Activated T-cell treated with anti-CD3 and anti-CD28 coated beads, Interleukin-2, amount 50 U/mL, for 24 hours (primary cell): ENCODE measurements at regions not wholly inside any gene's neighbourhood (a gene's known extent, or its start where the extent isn't known, plus 50 kb on each side); places are given as distances from the start of the nearest gene placed in this dataset.

Experiments
- DNase-seq: peaks from one replicate; pipeline ENCODE4 v3.0.0-alpha.2; 2020
- H3K27ac Mint-ChIP-seq: 2 replicates; pipeline ENCODE4 v1.8.0; 2020; ENCODE audit warnings: mild to moderate bottlenecking, mixed read lengths
- H3K27me3 Mint-ChIP-seq: 2 replicates; pipeline ENCODE4 v1.8.0; 2020; ENCODE audit warnings: mixed read lengths
- H3K36me3 Mint-ChIP-seq: 2 replicates; pipeline ENCODE4 v1.8.0; 2020; ENCODE audit warnings: low read depth, mixed read lengths
- H3K4me1 Mint-ChIP-seq: 2 replicates; pipeline ENCODE4 v1.8.0; 2020; ENCODE audit warnings: low read depth, mixed read lengths
- H3K4me3 Mint-ChIP-seq: 2 replicates; pipeline ENCODE4 v1.8.0; 2020; ENCODE audit warnings: mild to moderate bottlenecking, moderate library complexity, mixed read lengths
- H3K9me3 Mint-ChIP-seq: 2 replicates; pipeline ENCODE4 v1.8.0; 2020; ENCODE audit warnings: mixed read lengths

GRCh38 chr14:85291731-85292130, 238.2 kb upstream of the FLRT2 start:
- DNase-seq: no peak
- Mint-ChIP-seq H3K4me3 (no peak overlapping the region), H3K4me1 (no peaks in the 10 kb centered on the region), H3K27ac (no peak overlapping the region), H3K9me3 (peaks cover 14% of the 10 kb centered on the region), H3K27me3 (no peaks in the 10 kb centered on the region), H3K36me3 (no peaks in the 10 kb centered on the region)

GRCh38 chr14:85293612-85294234, 236.2 kb upstream of the FLRT2 start:
- no peaks in the 10 kb centered on the region for H3K4me1 Mint-ChIP-seq
- H3K36me3 Mint-ChIP-seq: no peaks in the 10 kb centered on the region
- H3K4me3 Mint-ChIP-seq: no peak overlapping the region
- DNase-seq: no peak
- no peaks in the 10 kb centered on the region for H3K27me3 Mint-ChIP-seq
- H3K9me3 Mint-ChIP-seq: peaks cover 15% of the 10 kb centered on the region
- no peak overlapping the region for H3K27ac Mint-ChIP-seq

DNA sequence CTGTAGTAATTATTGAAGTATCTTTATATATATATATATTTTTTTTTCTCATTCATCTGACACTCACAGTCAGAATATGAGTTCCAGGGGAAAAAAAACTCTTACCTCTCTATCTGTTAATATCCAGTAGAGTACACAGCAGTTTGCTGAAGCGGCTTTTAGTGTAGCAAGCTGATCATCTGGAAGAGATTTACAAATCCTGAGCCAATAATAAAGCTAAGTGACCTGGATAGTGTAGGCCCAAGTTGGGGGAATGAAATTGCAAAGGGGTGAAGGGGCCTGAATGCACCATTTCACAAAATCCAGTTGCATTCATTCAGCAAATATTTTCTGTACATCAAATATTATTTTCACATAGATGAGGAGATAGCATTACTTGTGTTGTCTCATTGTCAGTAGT, 234.6 kb upstream of the FLRT2 start:
- Mint-ChIP-seq H3K27me3 (no peaks in the 10 kb centered on the region), H3K4me1 (no peaks in the 10 kb centered on the region), H3K9me3 (peaks cover 21% of the 10 kb centered on the region), H3K4me3 (no peak overlapping the region), H3K36me3 (no peaks in the 10 kb centered on the region), H3K27ac (no peak overlapping the region)
- no peak for DNase-seq

- no peak for DNase-seq
- Mint-ChIP-seq H3K36me3 (no peaks in the 10 kb centered on the region), H3K9me3 (peaks cover 22% of the 10 kb centered on the region), H3K27me3 (no peaks in the 10 kb centered on the region), H3K4me1 (no peaks in the 10 kb centered on the region), H3K4me3 (no peak overlapping the region), H3K27ac (no peak overlapping the region)
Observed at GRCh38 chr14:85296456-85297210, 233.3 kb upstream of the FLRT2 start.

- no peak for DNase-seq
- Mint-ChIP-seq H3K9me3 (peaks cover 24% of the 10 kb centered on the region), H3K4me1 (no peaks in the 10 kb centered on the region), H3K36me3 (no peaks in the 10 kb centered on the region), H3K27ac (no peak overlapping the region), H3K27me3 (no peaks in the 10 kb centered on the region), H3K4me3 (no peak overlapping the region)
Observed at GRCh38 chr14:85300107-85300506, 229.8 kb upstream of the FLRT2 start.

GRCh38 chr14:85301506-85301905, 228.4 kb upstream of the FLRT2 start:
- no peaks in the 10 kb centered on the region for H3K36me3 Mint-ChIP-seq
- no peaks in the 10 kb centered on the region for H3K27me3 Mint-ChIP-seq
- H3K27ac Mint-ChIP-seq: no peak overlapping the region
- no peaks in the 10 kb centered on the region for H3K4me1 Mint-ChIP-seq
- peaks cover 27% of the 10 kb centered on the region for H3K9me3 Mint-ChIP-seq
- DNase-seq: no peak
- H3K4me3 Mint-ChIP-seq: no peak overlapping the region

- Mint-ChIP-seq H3K4me3 (no peak overlapping the region), H3K27me3 (no peaks in the 10 kb centered on the region), H3K27ac (no peak overlapping the region)
Observed at GRCh38 chr14:85306024-85306423, 223.9 kb upstream of the FLRT2 start.

GRCh38 chr14:85308531-85309300, 221.2 kb upstream of the FLRT2 start:
- H3K27ac Mint-ChIP-seq: no peak overlapping the region
- H3K36me3 Mint-ChIP-seq: no peaks in the 10 kb centered on the region
- no peaks in the 10 kb centered on the region for H3K27me3 Mint-ChIP-seq
- H3K9me3 Mint-ChIP-seq: peaks cover 8% of the 10 kb centered on the region
- H3K4me1 Mint-ChIP-seq: no peaks in the 10 kb centered on the region
- DNase-seq: no peak
- H3K4me3 Mint-ChIP-seq: no peak overlapping the region

More at GRCh38 chr14:85306024-85306423, 223.9 kb upstream of the FLRT2 start:
- Mint-ChIP-seq H3K9me3 (peaks cover 9% of the 10 kb centered on the region), H3K36me3 (no peaks in the 10 kb centered on the region), H3K4me1 (no peaks in the 10 kb centered on the region)
- no peak for DNase-seq

DNA sequence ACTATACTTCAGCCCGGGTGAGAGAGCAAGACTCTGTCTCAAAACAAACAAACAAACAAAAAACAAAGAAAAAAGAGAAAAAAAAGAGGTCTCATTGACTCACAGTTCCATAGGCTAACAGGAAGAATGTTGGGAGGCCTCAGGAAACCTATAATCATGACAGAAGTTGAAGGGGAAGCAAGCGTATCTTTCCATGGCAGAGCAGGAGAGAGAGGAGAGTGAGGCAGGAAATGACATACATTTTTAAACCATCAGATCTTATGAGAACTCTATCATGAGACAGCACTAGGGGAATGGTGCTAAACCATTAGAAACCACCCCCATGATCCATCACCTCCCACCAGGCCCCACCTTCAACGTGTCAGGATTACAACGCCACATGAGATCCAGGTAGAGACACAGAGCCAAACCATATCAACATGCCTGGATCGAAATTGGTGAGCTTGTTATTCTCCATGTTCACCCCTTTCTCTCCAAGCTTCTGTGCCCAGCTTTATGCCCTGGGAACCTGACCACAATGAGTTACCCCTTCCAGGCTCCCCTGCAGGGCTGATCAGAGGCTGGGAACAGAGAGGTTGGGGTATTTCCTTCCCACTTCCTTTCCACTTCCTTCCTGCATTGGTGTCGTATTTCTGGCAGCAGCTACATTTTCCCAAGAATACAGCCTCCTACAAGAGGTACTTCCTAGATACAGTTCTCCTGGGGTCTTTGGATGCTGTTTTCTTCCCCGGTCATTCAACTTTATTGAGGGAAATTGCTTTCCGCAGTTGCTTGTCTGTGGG, 219.3 kb upstream of the FLRT2 start:
- no peak overlapping the region for H3K27ac Mint-ChIP-seq
- no peak for DNase-seq
- no peaks in the 10 kb centered on the region for H3K36me3 Mint-ChIP-seq
- no peak overlapping the region for H3K4me3 Mint-ChIP-seq
- H3K27me3 Mint-ChIP-seq: no peaks in the 10 kb centered on the region
- peaks cover 8% of the 10 kb centered on the region for H3K9me3 Mint-ChIP-seq
- no peaks in the 10 kb centered on the region for H3K4me1 Mint-ChIP-seq

GRCh38 chr14:85313560-85314207, 216.3 kb upstream of the FLRT2 start:
- no peak overlapping the region for H3K27ac Mint-ChIP-seq
- H3K4me3 Mint-ChIP-seq: no peak overlapping the region

DNA sequence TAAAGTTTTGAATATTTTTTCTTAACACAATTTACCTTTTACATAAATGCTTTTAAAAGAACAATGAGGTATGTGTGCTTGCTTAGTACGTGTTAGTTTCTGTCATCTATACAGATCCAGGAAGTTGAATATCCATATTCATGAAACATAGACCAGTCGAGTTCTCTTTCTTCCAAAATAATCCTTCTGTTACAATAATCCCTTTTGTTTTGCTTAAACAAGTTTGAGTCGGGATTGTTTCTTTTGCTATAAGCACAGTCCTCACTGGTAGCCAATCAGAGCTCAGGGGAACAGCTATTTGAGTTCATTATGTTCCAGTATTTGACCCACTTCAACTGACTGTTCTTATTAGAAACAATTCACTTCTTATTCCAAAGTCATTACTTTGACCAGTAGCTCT, 214.7 kb upstream of the FLRT2 start:
- H3K4me1 Mint-ChIP-seq: no peaks in the 10 kb centered on the region
- DNase-seq: no peak

More at GRCh38 chr14:85313560-85314207, 216.3 kb upstream of the FLRT2 start:
- no peak for DNase-seq
- no peaks in the 10 kb centered on the region for H3K36me3 Mint-ChIP-seq
- H3K4me1 Mint-ChIP-seq: no peaks in the 10 kb centered on the region
- no peaks in the 10 kb centered on the region for H3K27me3 Mint-ChIP-seq
- H3K9me3 Mint-ChIP-seq: peaks cover 6% of the 10 kb centered on the region

DNA sequence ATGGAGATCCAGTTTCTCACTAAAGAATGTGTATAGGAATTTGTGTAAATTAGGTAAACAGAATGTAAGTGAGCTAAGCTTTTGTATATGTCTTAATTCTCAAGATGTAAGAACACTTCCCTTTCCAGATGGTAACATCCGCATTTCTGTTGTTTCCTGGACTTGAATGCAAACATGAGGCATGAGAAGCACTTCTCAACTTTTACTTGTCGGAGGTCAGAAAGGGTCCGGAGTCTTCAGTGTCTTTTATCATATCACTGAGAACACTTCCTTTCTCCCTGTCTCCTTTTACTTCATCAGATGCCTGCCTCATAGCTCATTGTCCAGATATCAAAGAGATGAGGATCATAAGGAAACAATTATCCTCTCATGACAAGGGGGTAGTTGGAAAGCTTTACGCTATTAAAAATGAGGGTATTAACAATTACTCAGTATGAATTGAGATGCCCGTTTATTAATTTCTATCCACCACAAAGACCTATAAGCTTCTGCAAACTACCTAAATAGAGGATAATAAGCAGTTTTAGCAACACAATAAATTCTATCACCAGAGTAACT, 214.1 kb upstream of the FLRT2 start:
- Mint-ChIP-seq H3K4me1 (no peaks in the 10 kb centered on the region), H3K9me3 (peaks cover 6% of the 10 kb centered on the region), H3K27me3 (no peaks in the 10 kb centered on the region), H3K4me3 (no peak overlapping the region), H3K27ac (no peak overlapping the region), H3K36me3 (no peaks in the 10 kb centered on the region)
- DNase-seq: no peak

More for the DNA sequence above, 214.7 kb upstream of the FLRT2 start:
- H3K9me3 Mint-ChIP-seq: peaks cover 6% of the 10 kb centered on the region
- no peaks in the 10 kb centered on the region for H3K27me3 Mint-ChIP-seq
- H3K36me3 Mint-ChIP-seq: no peaks in the 10 kb centered on the region
- H3K4me3 Mint-ChIP-seq: no peak overlapping the region
- no peak overlapping the region for H3K27ac Mint-ChIP-seq

GRCh38 chr14:85316701-85317410, 213.1 kb upstream of the FLRT2 start:
- Mint-ChIP-seq H3K4me3 (no peak overlapping the region), H3K4me1 (no peaks in the 10 kb centered on the region), H3K9me3 (peaks cover 2% of the 10 kb centered on the region), H3K27me3 (no peaks in the 10 kb centered on the region), H3K27ac (no peak overlapping the region), H3K36me3 (no peaks in the 10 kb centered on the region)
- DNase-seq: no peak
